ENCODE measurements at regions not wholly inside any gene's neighbourhood (a gene's known extent, or its start where the extent isn't known, plus 50 kb on each side); places are given as distances from the start of the nearest gene placed in this dataset.
"Not testable (repeated sequence)": the region's sequence is repeated elsewhere in the genome, so short reads cannot be mapped to it uniquely, and the experiment has no call there.

DNA sequence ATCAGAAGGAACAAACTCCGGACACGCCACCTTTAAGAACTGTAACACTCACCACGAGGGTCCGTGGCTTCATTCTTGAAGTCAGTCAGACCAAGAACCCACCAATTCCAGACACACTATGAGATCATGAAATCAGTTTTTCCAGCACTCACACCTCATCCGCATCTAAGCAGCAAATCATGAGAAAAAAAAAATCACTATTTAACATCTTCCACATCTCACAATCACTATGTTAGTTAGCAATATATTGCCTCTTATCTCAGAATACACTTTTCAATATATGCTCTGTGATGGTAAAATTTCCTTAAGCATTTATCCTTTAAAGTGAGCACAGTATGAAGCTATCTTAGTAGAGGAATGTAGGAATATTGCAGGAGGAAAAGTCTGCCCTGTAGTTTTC is 328.7 kb downstream of the FAM181B start:
- DNase-seq (ENCODE audit: low read depth) = no peak
- TF ChIP-seq, protein P1, sequence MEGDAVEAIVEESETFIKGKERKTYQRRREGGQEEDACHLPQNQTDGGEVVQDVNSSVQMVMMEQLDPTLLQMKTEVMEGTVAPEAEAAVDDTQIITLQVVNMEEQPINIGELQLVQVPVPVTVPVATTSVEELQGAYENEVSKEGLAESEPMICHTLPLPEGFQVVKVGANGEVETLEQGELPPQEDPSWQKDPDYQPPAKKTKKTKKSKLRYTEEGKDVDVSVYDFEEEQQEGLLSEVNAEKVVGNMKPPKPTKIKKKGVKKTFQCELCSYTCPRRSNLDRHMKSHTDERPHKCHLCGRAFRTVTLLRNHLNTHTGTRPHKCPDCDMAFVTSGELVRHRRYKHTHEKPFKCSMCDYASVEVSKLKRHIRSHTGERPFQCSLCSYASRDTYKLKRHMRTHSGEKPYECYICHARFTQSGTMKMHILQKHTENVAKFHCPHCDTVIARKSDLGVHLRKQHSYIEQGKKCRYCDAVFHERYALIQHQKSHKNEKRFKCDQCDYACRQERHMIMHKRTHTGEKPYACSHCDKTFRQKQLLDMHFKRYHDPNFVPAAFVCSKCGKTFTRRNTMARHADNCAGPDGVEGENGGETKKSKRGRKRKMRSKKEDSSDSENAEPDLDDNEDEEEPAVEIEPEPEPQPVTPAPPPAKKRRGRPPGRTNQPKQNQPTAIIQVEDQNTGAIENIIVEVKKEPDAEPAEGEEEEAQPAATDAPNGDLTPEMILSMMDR (IDR thresholded peaks at IDR 0.05; ENCODE audit: low read length, missing control alignments) = no peak
- no peak overlapping the region for H3K4me3 ChIP-seq (replicated peaks; ENCODE audit: low read depth, low read length)

DNA sequence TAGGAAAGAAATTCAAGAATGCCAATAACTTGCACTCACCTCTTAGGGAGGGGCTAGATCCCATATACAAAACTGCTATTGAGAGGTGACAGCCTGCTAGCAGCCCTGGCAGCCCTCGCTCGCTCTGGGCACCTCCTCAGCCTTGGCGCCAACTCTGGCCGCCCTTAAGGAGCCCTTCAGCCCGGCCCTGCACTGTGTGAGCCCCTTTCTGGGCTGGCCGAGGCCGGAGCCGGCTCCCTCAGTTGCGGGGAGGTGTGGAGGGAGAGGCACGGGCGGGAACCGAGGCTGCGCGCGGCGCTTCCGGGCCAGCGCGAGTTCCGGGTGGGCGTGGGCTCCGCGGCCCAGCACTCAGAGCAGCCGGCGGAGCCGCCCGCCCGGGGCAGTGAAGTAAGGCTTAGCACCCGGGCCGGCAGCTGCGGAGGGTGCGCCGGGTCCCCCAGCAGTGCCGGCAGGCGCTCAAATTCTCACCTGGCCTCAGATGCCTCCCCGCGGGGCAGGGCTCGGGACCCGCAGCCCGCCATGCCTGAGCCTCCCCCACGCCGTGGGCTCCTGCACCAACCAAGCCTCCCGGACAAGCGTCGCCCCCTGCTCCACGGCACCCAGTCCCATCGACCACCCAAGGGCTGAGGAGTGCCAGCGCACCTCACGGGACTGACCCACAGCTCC is 329.9 kb downstream of the FAM181B start:
- TF ChIP-seq, protein P1 (IDR thresholded peaks at IDR 0.05; ENCODE audit: low read length, missing control alignments) = no peak
- no peak overlapping the region for H3K4me3 ChIP-seq (replicated peaks; ENCODE audit: low read depth, low read length)

DNA sequence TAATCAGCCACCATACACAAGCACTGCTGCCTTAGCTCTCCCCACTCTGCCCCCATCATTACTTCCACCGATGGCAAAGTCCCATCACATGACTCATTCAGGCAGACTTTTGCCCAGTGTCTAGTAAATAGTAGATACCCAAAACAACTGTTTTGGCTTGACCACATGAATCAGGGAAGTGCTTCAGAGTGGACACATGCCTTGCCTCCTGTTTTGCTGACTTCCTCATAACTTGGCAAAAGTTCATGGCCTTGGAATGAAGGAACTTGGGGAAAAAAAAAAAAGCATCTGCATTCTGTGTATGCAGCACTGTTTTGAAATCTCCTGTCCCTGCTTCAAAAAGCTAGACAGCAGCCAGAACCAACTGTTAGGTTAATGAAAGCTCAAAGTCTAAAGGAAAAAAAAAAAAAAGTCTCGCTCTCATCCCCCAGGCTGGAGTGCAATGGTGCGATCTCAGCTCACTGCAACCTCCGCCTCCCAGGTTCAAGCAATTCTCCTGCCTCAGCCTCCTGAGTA is 335.3 kb downstream of the FAM181B start:
- TF ChIP-seq, protein P1 (IDR thresholded peaks at IDR 0.05; ENCODE audit: low read length, missing control alignments) = no peak
- no peak overlapping the region for H3K4me3 ChIP-seq (replicated peaks; ENCODE audit: low read depth, low read length)
- DNase-seq (ENCODE audit: low read depth) = no peak

More for the DNA sequence above, 329.9 kb downstream of the FAM181B start:
- DNase-seq (ENCODE audit: low read depth) = no peak

DNA sequence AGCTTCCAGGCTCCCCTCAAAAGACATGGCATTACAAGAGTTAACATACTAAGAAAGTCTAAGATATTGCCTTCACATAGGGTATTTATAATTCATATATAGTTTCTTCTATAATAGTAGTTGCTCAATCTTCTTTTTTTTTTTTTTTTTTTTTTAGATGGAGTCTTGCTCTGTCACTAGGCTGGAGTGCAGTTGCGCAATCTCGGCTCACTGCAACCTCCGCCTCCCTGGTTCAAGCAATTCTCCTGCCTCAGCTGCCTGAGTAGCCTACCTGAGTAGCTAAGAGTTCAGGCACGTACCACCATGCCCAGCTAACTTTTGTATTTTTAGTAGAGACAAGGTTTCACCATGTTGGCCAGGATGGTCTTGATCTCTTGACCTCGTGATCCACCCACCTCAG is 337.0 kb downstream of the FAM181B start:
- H3K4me3 ChIP-seq (replicated peaks; ENCODE audit: low read depth, low read length); DNase-seq (ENCODE audit: low read depth): not testable (repeated sequence)

DNA sequence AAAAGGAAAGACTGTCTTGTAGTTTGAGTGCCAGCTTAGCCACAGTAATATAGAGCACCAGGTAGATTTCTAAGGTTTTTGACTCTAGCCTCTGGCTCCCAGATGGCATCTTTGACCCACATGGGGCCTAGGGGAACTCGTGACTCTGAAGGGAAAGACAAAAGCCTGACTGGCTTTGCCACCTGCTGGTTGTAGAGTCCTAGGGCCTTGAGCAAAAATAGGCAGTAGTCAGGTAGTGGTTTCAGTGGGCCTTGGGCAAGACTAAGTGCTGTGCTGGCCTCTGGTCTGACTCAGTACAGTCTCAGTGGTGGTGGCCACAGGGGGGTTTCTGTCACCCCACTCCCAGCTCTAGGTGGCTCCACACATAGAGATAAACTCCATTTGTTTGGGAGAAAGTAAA is 349.4 kb downstream of the FAM181B start:
- no peak for DNase-seq (ENCODE audit: low read depth)
- no peak overlapping the region for H3K4me3 ChIP-seq (replicated peaks; ENCODE audit: low read depth, low read length)
- TF ChIP-seq, protein P1 (IDR thresholded peaks at IDR 0.05; ENCODE audit: low read length, missing control alignments) = no peak

DNA sequence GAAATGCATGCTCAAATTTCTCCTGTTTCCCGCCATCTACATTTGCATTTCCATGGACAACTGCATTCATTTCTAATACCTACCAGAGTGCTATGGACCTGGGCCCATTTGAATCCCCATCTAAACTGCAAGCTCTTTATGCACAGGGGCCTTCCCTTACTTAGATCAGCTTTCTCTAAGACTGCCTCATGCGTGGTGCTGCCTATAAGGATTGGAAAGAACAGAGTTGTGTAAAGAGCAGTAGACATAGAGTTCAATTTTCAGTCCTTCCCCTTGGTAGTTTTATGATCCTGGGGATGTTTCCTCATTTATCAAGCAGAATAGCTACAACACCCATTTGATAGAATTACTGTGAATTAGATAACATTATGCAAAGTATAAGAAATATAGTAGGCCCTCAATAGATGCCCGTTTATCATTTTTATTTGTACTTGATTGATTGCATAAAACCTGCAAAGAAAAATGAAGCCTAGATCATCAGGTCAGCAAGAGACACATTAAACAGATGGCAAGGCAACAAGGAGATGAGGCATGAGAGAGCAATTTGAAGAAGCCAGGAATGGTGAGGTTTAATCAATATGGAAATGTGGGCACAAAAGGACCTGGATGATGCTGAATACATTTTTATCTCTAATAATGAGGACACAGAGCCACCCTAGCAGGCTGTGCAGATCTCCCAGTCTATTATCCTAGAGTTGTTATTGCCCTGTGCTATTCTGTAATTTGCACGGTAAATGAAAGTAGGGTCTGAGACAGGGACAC is 359.7 kb downstream of the FAM181B start:
- TF ChIP-seq, protein P1 (IDR thresholded peaks at IDR 0.05; ENCODE audit: low read length, missing control alignments) = no peak
- no peak for DNase-seq (ENCODE audit: low read depth)
- no peak overlapping the region for H3K4me3 ChIP-seq (replicated peaks; ENCODE audit: low read depth, low read length)

DNA sequence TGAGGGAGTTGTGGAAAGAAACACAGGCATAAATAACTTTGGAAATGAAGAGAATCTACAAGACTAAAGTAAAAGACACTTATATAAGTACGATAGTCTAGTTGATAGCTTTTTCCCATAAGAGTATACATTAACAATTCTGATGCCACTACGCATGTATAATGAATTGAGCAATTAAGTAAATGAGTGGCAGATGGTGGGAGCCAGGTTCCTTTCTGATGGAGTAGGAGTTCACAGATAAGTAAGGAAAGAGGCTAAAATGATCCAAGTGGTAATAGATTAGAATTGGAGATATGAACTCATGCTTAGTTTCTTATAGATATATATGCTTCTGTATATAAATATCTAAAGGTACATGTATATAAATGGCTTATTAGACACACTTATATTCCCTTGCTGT is 368.3 kb downstream of the FAM181B start:
- TF ChIP-seq, protein P1 (IDR thresholded peaks at IDR 0.05; ENCODE audit: low read length, missing control alignments) = no peak
- DNase-seq (ENCODE audit: low read depth) = no peak
- H3K4me3 ChIP-seq (replicated peaks; ENCODE audit: low read depth, low read length) = no peak overlapping the region
